HepG2 (cell line): ENCODE measurements at regions not wholly inside any gene's neighbourhood (a gene's known extent, or its start where the extent isn't known, plus 50 kb on each side); places are given as distances from the start of the nearest gene placed in this dataset.

Experiments used
- ATAC-seq: fragments of 200-7000 bp; cut with Tn5 transposase; 3 replicates; pipeline ENCODE4 v1.9.1; 2020; ENCODE audit warnings: mild to moderate bottlenecking, moderate library complexity
- BruUV-seq: library from RNA; stranded (reverse); fragments of 400-500 nt; replicated peaks from 2 replicates; lab custom pipeline; 2021; lab: Mats Ljungman, UMichigan
- CTCF ChIA-PET: fragments of 300-600 bp; formaldehyde crosslinking; extraction: SDS; loops from one replicate; lab custom pipeline; 2021; ENCODE audit warnings: low total read pairs, inconsistent platforms, low intra/inter-chr PET ratio; lab: Yijun Ruan, JAX
- POLR2A ChIA-PET: fragments of 350-600 bp; sonication (Branson Sonifier 250); formaldehyde crosslinking; loops from one replicate; lab custom pipeline; 2020; ENCODE audit warnings: antibody characterized with exemption, inconsistent platforms; lab: Yijun Ruan, JAX
- DNase-seq: peaks from one replicate; pipeline ENCODE4 v3.0.0-alpha.2; 2015; ENCODE audit warnings: low spot score
- FAIRE-seq: peaks from 3 replicates; lab custom pipeline; 2011; peaks lifted over from hg19 to GRCh38; lab: Jason Lieb, UNC
- H2AFZ ChIP-seq: one replicate; pipeline ENCODE4 v1.6.1; 2011; ENCODE audit warnings: low read length, inconsistent platforms
- H3K27ac ChIP-seq: fragments of 300-600 bp; 3 replicates; pipeline ENCODE4 v1.8.0; 2011; ENCODE audit warnings: mixed run types, mild to moderate bottlenecking, mixed read lengths, low read length, inconsistent platforms; ENCODE audit not compliant: insufficient read depth; ENCODE audit errors: extremely low read length
- H3K27me3 ChIP-seq, 2 experiments: fragments of 200-600 bp in 1 of 2; 2 replicates in 1 of 2; 3 replicates in 1 of 2; pipeline versions ENCODE4 v1.6.0 to v1.8.0; 2011; ENCODE audit warnings: low read length in 2 of 2, mild to moderate bottlenecking in 2 of 2, moderate library complexity in 2 of 2, inconsistent platforms in 1 of 2; ENCODE audit not compliant: insufficient read depth in 2 of 2, control insufficient read depth in 1 of 2
- H3K36me3 ChIP-seq, 2 experiments: fragments of 200-600 bp in 1 of 2; replicated peaks in 1 of 2; 2 replicates in 1 of 2; 3 replicates in 1 of 2; pipeline versions ENCODE4 v1.5.1 to v1.8.0; 2011; ENCODE audit warnings: low read length in 2 of 2, inconsistent platforms in 1 of 2; ENCODE audit not compliant: insufficient read depth in 2 of 2, control insufficient read depth in 1 of 2
- H3K4me1 ChIP-seq: 2 replicates; pipeline ENCODE4 v1.5.1; 2012; ENCODE audit warnings: low read length, inconsistent platforms; ENCODE audit not compliant: insufficient read depth
- H3K4me2 ChIP-seq: 2 replicates; pipeline ENCODE4 v1.6.0; 2011; ENCODE audit warnings: low read depth, low read length, inconsistent platforms
- H3K4me3 ChIP-seq, 3 experiments: fragments of 200-600 bp in 1 of 3; sonication (generic), shearing (Covaris generic) in 1 of 3; replicated peaks in 1 of 3; 2 replicates each; pipeline ENCODE4 v1.5.1; 2011 to 2016; ENCODE audit warnings: low read length in 3 of 3, inconsistent platforms in 2 of 3, low read depth in 2 of 3, mild to moderate bottlenecking in 2 of 3, control low read depth in 1 of 3, mixed read lengths in 1 of 3; ENCODE audit not compliant: insufficient read depth in 1 of 3
- H3K79me2 ChIP-seq: one replicate; pipeline ENCODE4 v1.6.1; 2011; ENCODE audit warnings: low read length, inconsistent platforms; ENCODE audit not compliant: insufficient read depth
- H3K9ac ChIP-seq: 2 replicates; pipeline ENCODE4 v1.6.0; 2011; ENCODE audit warnings: mild to moderate bottlenecking, low read depth, low read length, inconsistent platforms; ENCODE audit not compliant: insufficient read depth
- H3K9me3 ChIP-seq: 2 replicates; pipeline ENCODE4 v1.5.1; 2012; ENCODE audit warnings: mild to moderate bottlenecking, low read length
- H4K20me1 ChIP-seq: 2 replicates; pipeline ENCODE4 v1.6.0; 2011; ENCODE audit warnings: inconsistent platforms, mild to moderate bottlenecking, low read length, moderate library complexity; ENCODE audit not compliant: insufficient read depth
- DNMT1 ChIP-seq: sonication (generic); formaldehyde crosslinking; IDR thresholded peaks from 2 replicates; pipeline ENCODE4 v1.5.1; 2020; ENCODE audit warnings: mild to moderate bottlenecking, missing genetic modification reagents
- MYNN ChIP-seq: sonication (generic); formaldehyde crosslinking; IDR thresholded peaks from 2 replicates; pipeline ENCODE4 v1.4.0; 2020; ENCODE audit warnings: mild to moderate bottlenecking, low read depth, missing genetic modification reagents
- NPAS2 ChIP-seq: sonication (generic); formaldehyde crosslinking; IDR thresholded peaks from 2 replicates; pipeline ENCODE4 v1.8.0; 2022; ENCODE audit warnings: mild to moderate bottlenecking, missing genetic modification reagents, borderline replicate concordance
- ZNF44 ChIP-seq: sonication (generic); formaldehyde crosslinking; IDR thresholded peaks from 2 replicates; pipeline ENCODE4 v1.5.1; 2020; ENCODE audit warnings: mild to moderate bottlenecking, missing genetic modification reagents
- ZNF558 ChIP-seq: sonication (generic); formaldehyde crosslinking; IDR thresholded peaks from 2 replicates; pipeline ENCODE4 v1.9.0; 2022; ENCODE audit warnings: mild to moderate bottlenecking, missing genetic modification reagents, borderline replicate concordance
- ZNF629 ChIP-seq: sonication (generic); formaldehyde crosslinking; conservative IDR thresholded peaks from 2 replicates; pipeline ENCODE4 v1.5.0; 2020; ENCODE audit warnings: missing genetic modification reagents
- WGBS: methylation state at CpG from one replicate; pipeline ENCODE4 v1.1.6; 2017; ENCODE audit warnings: low lambda C conversion rate; 5-methylcytosine and 5-hydroxymethylcytosine counted together
- in situ Hi-C: cut with HindIII; loops from 2 replicates; pipeline ENCODE4 v1.10.0; 2017; ENCODE audit warnings: low pct_unique_long_range_greater_than_20kb; ENCODE audit not compliant: extremely low pct_ligation_motif_present
- intact Hi-C: fragments of 100-400 bp; cut with micrococcal nuclease; formaldehyde crosslinking; loops from one replicate; pipeline ENCODE4 v1.10.0; 2022; ENCODE audit not compliant: unreplicated experiment
- TF ChIP-seq, protein P1 (sequence below): sonication (generic); formaldehyde crosslinking; IDR thresholded peaks from 2 replicates; pipeline ENCODE4 v1.4.0; 2020; ENCODE audit warnings: missing genetic modification reagents

- DNase-seq: no peak
- WGBS: 12% methylated on average over 3 of the region's 3 CpGs
- Histone ChIP-seq H3K27me3 (no peaks in the 10 kb centered on the region), H3K79me2 (no peaks in the 10 kb centered on the region), H3K4me3 (no peak overlapping the region), H3K36me3 (no peaks in the 10 kb centered on the region), H3K4me1 (no peaks in the 10 kb centered on the region), H3K9ac (no peak overlapping the region), H4K20me1 (no peaks in the 10 kb centered on the region), H3K27ac (no peak overlapping the region), H3K4me2 (no peak overlapping the region), H2AFZ (no peak overlapping the region), H3K9me3 (no peaks in the 10 kb centered on the region)
- in situ Hi-C loops: no loop called here
- ChIA-PET POLR2A (no interaction called here), CTCF (no interaction called here)
- intact Hi-C loops: no loop called here
- no peak for FAIRE-seq
- BruUV-seq: no TSS peak
- TF ChIP-seq ZNF629 (no peak), ZNF558 (no peak), MYNN (CRISPR knock-in tag) (no peak), DNMT1 (CRISPR knock-in tag) (no peak), ZNF44 (CRISPR knock-in tag) (no peak), NPAS2 (no peak)
- TF ChIP-seq, protein P1, sequence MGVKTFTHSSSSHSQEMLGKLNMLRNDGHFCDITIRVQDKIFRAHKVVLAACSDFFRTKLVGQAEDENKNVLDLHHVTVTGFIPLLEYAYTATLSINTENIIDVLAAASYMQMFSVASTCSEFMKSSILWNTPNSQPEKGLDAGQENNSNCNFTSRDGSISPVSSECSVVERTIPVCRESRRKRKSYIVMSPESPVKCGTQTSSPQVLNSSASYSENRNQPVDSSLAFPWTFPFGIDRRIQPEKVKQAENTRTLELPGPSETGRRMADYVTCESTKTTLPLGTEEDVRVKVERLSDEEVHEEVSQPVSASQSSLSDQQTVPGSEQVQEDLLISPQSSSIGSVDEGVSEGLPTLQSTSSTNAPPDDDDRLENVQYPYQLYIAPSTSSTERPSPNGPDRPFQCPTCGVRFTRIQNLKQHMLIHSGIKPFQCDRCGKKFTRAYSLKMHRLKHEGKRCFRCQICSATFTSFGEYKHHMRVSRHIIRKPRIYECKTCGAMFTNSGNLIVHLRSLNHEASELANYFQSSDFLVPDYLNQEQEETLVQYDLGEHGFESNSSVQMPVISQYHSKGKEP: no peak
- ATAC-seq: no peak
Measured at GRCh38 chr1:96865731-96866685, 144.4 kb downstream of the PTBP2 start.
